ENCODE measurements at regions not wholly inside any gene's neighbourhood (a gene's known extent, or its start where the extent isn't known, plus 50 kb on each side); places are given as distances from the start of the nearest gene placed in this dataset.

- H3K27me3 Mint-ChIP-seq (ENCODE audit: insufficient read depth, low read depth, poor library complexity) = peaks cover 3% of the 10 kb centered on the region
- DNase-seq (ENCODE audit: low spot score) (peak; percentile 4), ATAC-seq (no peak)
- H3K27ac Mint-ChIP-seq = no peak overlapping the region
- no peak overlapping the region for H3K4me3 ChIP-seq
- TF ChIP-seq ZNF114 (CRISPR knock-in tag; IDR thresholded peaks at IDR 0.05) = no peak
- TF ChIP-seq POLR2AphosphoS5 (IDR thresholded peaks at IDR 0.05; ENCODE audit: low read depth) = no peak
- TF ChIP-seq CREB1 (CRISPR knock-in tag; IDR thresholded peaks at IDR 0.05; ENCODE audit: low read depth) = no peak
- no peak for TF ChIP-seq ZNF462 (CRISPR knock-in tag; IDR thresholded peaks at IDR 0.05)
- TF ChIP-seq REST (IDR thresholded peaks at IDR 0.05; ENCODE audit: unreplicated experiment) = no peak
- TF ChIP-seq, protein P1, sequence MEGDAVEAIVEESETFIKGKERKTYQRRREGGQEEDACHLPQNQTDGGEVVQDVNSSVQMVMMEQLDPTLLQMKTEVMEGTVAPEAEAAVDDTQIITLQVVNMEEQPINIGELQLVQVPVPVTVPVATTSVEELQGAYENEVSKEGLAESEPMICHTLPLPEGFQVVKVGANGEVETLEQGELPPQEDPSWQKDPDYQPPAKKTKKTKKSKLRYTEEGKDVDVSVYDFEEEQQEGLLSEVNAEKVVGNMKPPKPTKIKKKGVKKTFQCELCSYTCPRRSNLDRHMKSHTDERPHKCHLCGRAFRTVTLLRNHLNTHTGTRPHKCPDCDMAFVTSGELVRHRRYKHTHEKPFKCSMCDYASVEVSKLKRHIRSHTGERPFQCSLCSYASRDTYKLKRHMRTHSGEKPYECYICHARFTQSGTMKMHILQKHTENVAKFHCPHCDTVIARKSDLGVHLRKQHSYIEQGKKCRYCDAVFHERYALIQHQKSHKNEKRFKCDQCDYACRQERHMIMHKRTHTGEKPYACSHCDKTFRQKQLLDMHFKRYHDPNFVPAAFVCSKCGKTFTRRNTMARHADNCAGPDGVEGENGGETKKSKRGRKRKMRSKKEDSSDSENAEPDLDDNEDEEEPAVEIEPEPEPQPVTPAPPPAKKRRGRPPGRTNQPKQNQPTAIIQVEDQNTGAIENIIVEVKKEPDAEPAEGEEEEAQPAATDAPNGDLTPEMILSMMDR (conservative IDR thresholded peaks at IDR 0.05; ENCODE audit: low read depth in 2 of 2) = no peak
- no peak for TF ChIP-seq JUNB (IDR thresholded peaks at IDR 0.05; ENCODE audit: unreplicated experiment)
- TF ChIP-seq ETS1 (IDR thresholded peaks at IDR 0.05) = no peak
- no peak for TF ChIP-seq STAT1 (IDR thresholded peaks at IDR 0.05; ENCODE audit: unreplicated experiment)
- TF ChIP-seq EZH2phosphoT487 (IDR thresholded peaks at IDR 0.05; ENCODE audit: unreplicated experiment) = no peak
- TF ChIP-seq EZH2 (IDR thresholded peaks at IDR 0.05; ENCODE audit: low read depth, unreplicated experiment) = no peak
- TF ChIP-seq NANOG (IDR thresholded peaks at IDR 0.05; ENCODE audit: borderline replicate concordance) = no peak
- TF ChIP-seq ZNF331 (CRISPR knock-in tag; IDR thresholded peaks at IDR 0.05; ENCODE audit: low read depth) = no peak
- H3K27ac ChIP-seq (ENCODE audit: low read depth) = no peak overlapping the region
- H3K4me1 ChIP-seq (ENCODE audit: insufficient read depth) = no peaks in the 10 kb centered on the region
- no peak overlapping the region for H3K4me3 Mint-ChIP-seq
- no peak overlapping the region for H3K4me2 ChIP-seq
- H3K36me3 ChIP-seq (ENCODE audit: insufficient read depth) = no peaks in the 10 kb centered on the region
- H4K20me1 ChIP-seq (replicated peaks; ENCODE audit: insufficient read depth) = no peaks in the 10 kb centered on the region
- peaks cover 7% of the 10 kb centered on the region for H3K4me1 Mint-ChIP-seq
- H3K36me3 Mint-ChIP-seq (ENCODE audit: low read depth) = no peaks in the 10 kb centered on the region
- H3K27me3 ChIP-seq (ENCODE audit: insufficient read depth) = no peaks in the 10 kb centered on the region
- H3F3A ChIP-seq (replicated peaks; ENCODE audit: low read depth) = no peaks in the 10 kb centered on the region
- peaks cover 2% of the 10 kb centered on the region; the same call in 1 of the 3 replicates for H3K9me3 Mint-ChIP-seq
- H2AFZ ChIP-seq = no peak overlapping the region
- no peaks in the 10 kb centered on the region for H3K9me2 ChIP-seq (ENCODE audit: insufficient read depth)
- H3K79me2 ChIP-seq (replicated peaks; ENCODE audit: insufficient read depth) = no peaks in the 10 kb centered on the region
Observed at GRCh38 chr6:73962884-73963283, 266.9 kb downstream of the CD109 start.

Data from GM23338 (cell line).